GM12878 (cell line): ENCODE measurements at regions not wholly inside any gene's neighbourhood (a gene's known extent, or its start where the extent isn't known, plus 50 kb on each side); places are given as distances from the start of the nearest gene placed in this dataset.

Experiments
- ATAC-seq: fragments of 200-7000 bp; cut with Tn5 transposase; 3 replicates; pipeline ENCODE4 v1.9.1; 2020; ENCODE audit warnings: mild to moderate bottlenecking, moderate library complexity
- BruUV-seq: library from RNA; stranded (reverse); fragments of 400-500 nt; replicated peaks from 2 replicates; lab custom pipeline; 2021; lab: Mats Ljungman, UMichigan
- CTCF ChIA-PET: fragments of 300-600 bp; sonication (Branson Sonifier 250); formaldehyde crosslinking; extraction: SDS; loops from one replicate; lab custom pipeline; 2021; ENCODE audit warnings: inconsistent platforms; lab: Yijun Ruan, JAX
- POLR2A ChIA-PET: fragments of 350-600 bp; formaldehyde crosslinking; extraction: SDS; loops from one replicate; lab custom pipeline; 2021; ENCODE audit warnings: inconsistent platforms; lab: Charles Lee
- RAD21 ChIA-PET: fragments of 300-600 bp; sonication (Branson Sonifier 250); formaldehyde crosslinking; loops from one replicate; lab custom pipeline; 2023; ENCODE audit warnings: antibody characterized with exemption; ENCODE audit not compliant: unreplicated experiment; lab: Charles Lee
- SMC1A ChIA-PET: fragments of 300-600 bp; sonication (Branson Sonifier 250); formaldehyde crosslinking; loops from one replicate; lab custom pipeline; 2023; ENCODE audit not compliant: unreplicated experiment, uncharacterized antibody; lab: Charles Lee
- DNase-seq: peaks from one replicate; pipeline ENCODE4 v3.0.0-alpha.2; 2011; ENCODE audit warnings: low read depth, low spot score
- FAIRE-seq: peaks from 3 replicates; lab custom pipeline; 2011; peaks lifted over from hg19 to GRCh38; lab: Jason Lieb, UNC
- H2AFZ ChIP-seq: 2 replicates; pipeline ENCODE4 v1.6.0; 2011; ENCODE audit warnings: low read depth, low read length, control low read depth; ENCODE audit not compliant: control insufficient read depth
- H3K27ac ChIP-seq: 2 replicates; pipeline ENCODE4 v1.5.1; 2011; ENCODE audit warnings: control low read depth; ENCODE audit not compliant: control insufficient read depth, insufficient read depth
- H3K27me3 ChIP-seq, 2 experiments: replicated peaks in 1 of 2; 2 replicates each; pipeline versions ENCODE4 v1.6.0 to v1.6.1; 2011; ENCODE audit warnings: low read length in 1 of 2; ENCODE audit not compliant: control insufficient read depth in 2 of 2, insufficient read depth in 2 of 2
- H3K36me3 ChIP-seq, 2 experiments: 2 replicates each; pipeline ENCODE4 v1.5.1; 2011; ENCODE audit warnings: low read length in 1 of 2; ENCODE audit not compliant: control insufficient read depth in 2 of 2, insufficient read depth in 2 of 2
- H3K4me1 ChIP-seq: 2 replicates; pipeline ENCODE4 v1.6.1; 2011; ENCODE audit warnings: mild to moderate bottlenecking, low read length, moderate library complexity, mixed read lengths; ENCODE audit not compliant: control insufficient read depth, insufficient read depth
- H3K4me2 ChIP-seq: 2 replicates; pipeline ENCODE4 v1.6.0; 2011; ENCODE audit warnings: control low read depth; ENCODE audit not compliant: control insufficient read depth, insufficient read depth
- H3K4me3 ChIP-seq: fragments of 200-600 bp; sonication (generic); 2 replicates; pipeline ENCODE4 v1.5.1; 2016
- H3K79me2 ChIP-seq: 2 replicates; pipeline ENCODE4 v1.6.0; 2011; ENCODE audit warnings: low read length; ENCODE audit not compliant: control insufficient read depth, insufficient read depth
- H3K9ac ChIP-seq: 2 replicates; pipeline ENCODE4 v1.8.0; 2011; ENCODE audit warnings: low read length, control low read depth, mixed read lengths; ENCODE audit not compliant: control insufficient read depth, insufficient read depth
- H3K9me3 ChIP-seq: replicated peaks from 3 replicates; pipeline ENCODE4 v1.5.1; 2011; ENCODE audit warnings: mild to moderate bottlenecking, low read length; ENCODE audit not compliant: control insufficient read depth, insufficient read depth
- H4K20me1 ChIP-seq: 2 replicates; pipeline ENCODE4 v1.6.0; 2011; ENCODE audit not compliant: control insufficient read depth, insufficient read depth
- E4F1 ChIP-seq: fragments of 450-650 bp; IDR thresholded peaks from 2 replicates; pipeline ENCODE4 v1.6.1; 2018; ENCODE audit warnings: borderline replicate concordance, mild to moderate bottlenecking; ENCODE audit not compliant: partially characterized antibody
- HSF1 ChIP-seq: fragments of 150-350 bp; IDR thresholded peaks from 2 replicates; pipeline ENCODE4 v1.6.1; 2014; ENCODE audit warnings: mild to moderate bottlenecking, low read depth, low read length
- IRF5 ChIP-seq: fragments of 450-650 bp; IDR thresholded peaks from 2 replicates; pipeline ENCODE4 v1.6.1; 2017; ENCODE audit warnings: borderline replicate concordance
- MTA3 ChIP-seq: IDR thresholded peaks from 2 replicates; pipeline ENCODE4 v1.6.1; 2012; ENCODE audit warnings: low read length, inconsistent platforms, borderline replicate concordance
- NR2C1 ChIP-seq: fragments of 450-650 bp; IDR thresholded peaks from 2 replicates; pipeline ENCODE4 v1.6.1; 2017; ENCODE audit warnings: antibody characterized with exemption, mild to moderate bottlenecking, moderate library complexity
- REST ChIP-seq: IDR thresholded peaks from 2 replicates; pipeline ENCODE4 v1.6.1; 2012; ENCODE audit warnings: mild to moderate bottlenecking, low read depth, low read length
- ZBTB40 ChIP-seq: fragments of 450-650 bp; IDR thresholded peaks from 2 replicates; pipeline ENCODE4 v1.6.1; 2016; ENCODE audit warnings: mild to moderate bottlenecking, moderate library complexity, borderline replicate concordance
- WGBS: methylation state at CpG from one replicate; pipeline ENCODE4 v1.1.6; 2016; ENCODE audit warnings: low lambda C conversion rate; ENCODE audit not compliant: insufficient replicate concordance, insufficient coverage; ENCODE audit errors: missing lambda C conversion rate; 5-methylcytosine and 5-hydroxymethylcytosine counted together
- in situ Hi-C: fragments of 300-500 bp; cut with MboI; formaldehyde crosslinking; loops from 9 replicates; pipeline ENCODE4 v1.14.3; 2018; ENCODE audit warnings: mixed read lengths
- intact Hi-C: fragments of 100-400 bp; cut with micrococcal nuclease; formaldehyde crosslinking; loops from one replicate; pipeline ENCODE4 v1.14.2; 2022; ENCODE audit not compliant: unreplicated experiment

GRCh38 chr2:211141646-211142045 lies 585.2 kb downstream of the CPS1 start:
- intact Hi-C loops: no loop called here
- DNase-seq: no peak
- Histone ChIP-seq H2AFZ (no peak overlapping the region), H3K9me3 (no peaks in the 10 kb centered on the region), H3K36me3 (no peaks in the 10 kb centered on the region), H3K27me3 (no peaks in the 10 kb centered on the region), H3K79me2 (no peaks in the 10 kb centered on the region), H3K4me2 (no peak overlapping the region), H3K9ac (no peak overlapping the region), H3K27ac (no peak overlapping the region), H3K4me3 (no peak overlapping the region), H3K4me1 (no peaks in the 10 kb centered on the region), H4K20me1 (no peaks in the 10 kb centered on the region)
- TF ChIP-seq MTA3: no peak
- TF ChIP-seq ZBTB40: no peak
- no peak for TF ChIP-seq REST
- no peak for TF ChIP-seq NR2C1
- no peak for TF ChIP-seq E4F1
- TF ChIP-seq IRF5: no peak
- TF ChIP-seq HSF1: no peak
- POLR2A ChIA-PET: no interaction called here
- RAD21 ChIA-PET: no interaction called here
- SMC1A ChIA-PET: no interaction called here
- FAIRE-seq: no peak
- CTCF ChIA-PET: no interaction called here
- no TSS peak for BruUV-seq
- in situ Hi-C loops: no loop called here
- WGBS: 46% methylated on average over 4 of the region's 4 CpGs
- no peak for ATAC-seq
